ENCODE measurements at regions not wholly inside any gene's neighbourhood (a gene's known extent, or its start where the extent isn't known, plus 50 kb on each side); places are given as distances from the start of the nearest gene placed in this dataset.

DNA sequence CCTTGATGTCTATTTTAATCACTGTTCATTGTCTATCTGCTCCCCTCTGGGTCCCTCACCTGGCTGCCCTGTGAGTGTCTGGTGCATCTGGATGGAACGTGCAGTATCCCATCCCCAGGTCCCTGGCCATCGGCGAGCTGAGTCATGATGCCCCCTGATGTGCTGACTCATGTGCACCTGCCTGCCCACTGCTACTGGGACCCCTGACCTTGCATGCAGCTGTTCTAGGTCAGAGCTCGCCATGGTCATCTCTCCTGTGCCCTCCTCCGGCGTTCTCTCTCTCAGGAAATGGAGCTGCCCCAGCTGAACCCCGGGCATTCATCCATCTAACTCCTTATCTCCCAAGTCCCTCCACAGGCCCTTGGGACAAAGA is 516.2 kb upstream of the HS6ST1 start:
- H3K4me3 Mint-ChIP-seq (ENCODE audit: unreplicated experiment), result no peak overlapping the region
- Histone ChIP-seq H3K9me3 (no peaks in the 10 kb centered on the region), H3K36me3 (ENCODE audit: control insufficient read depth, insufficient read depth, low read length) (no peaks in the 10 kb centered on the region), H3K4me1 (no peaks in the 10 kb centered on the region), H3K27me3 (replicated peaks; ENCODE audit: control insufficient read depth, insufficient read depth, low read length) (no peaks in the 10 kb centered on the region; the same call in 1 of the 2 replicates), H3K4me3 (ENCODE audit: low read depth, low read length) (no peak overlapping the region)
- intact Hi-C loops (cut with micrococcal nuclease; ENCODE audit: unreplicated experiment), result no loop called here
- H3K27ac Mint-ChIP-seq (ENCODE audit: unreplicated experiment), result no peak overlapping the region
- DNase-seq, result no peak
- no TSS peak for BruUV-seq (replicated peaks)
- ChIA-PET POLR2A (no interaction called here), CTCF (no interaction called here)
- no peaks in the 10 kb centered on the region for H3K9me3 Mint-ChIP-seq (ENCODE audit: unreplicated experiment)
- no peaks in the 10 kb centered on the region for H3K36me3 Mint-ChIP-seq (ENCODE audit: insufficient read depth, unreplicated experiment)
- TF ChIP-seq, protein P1, sequence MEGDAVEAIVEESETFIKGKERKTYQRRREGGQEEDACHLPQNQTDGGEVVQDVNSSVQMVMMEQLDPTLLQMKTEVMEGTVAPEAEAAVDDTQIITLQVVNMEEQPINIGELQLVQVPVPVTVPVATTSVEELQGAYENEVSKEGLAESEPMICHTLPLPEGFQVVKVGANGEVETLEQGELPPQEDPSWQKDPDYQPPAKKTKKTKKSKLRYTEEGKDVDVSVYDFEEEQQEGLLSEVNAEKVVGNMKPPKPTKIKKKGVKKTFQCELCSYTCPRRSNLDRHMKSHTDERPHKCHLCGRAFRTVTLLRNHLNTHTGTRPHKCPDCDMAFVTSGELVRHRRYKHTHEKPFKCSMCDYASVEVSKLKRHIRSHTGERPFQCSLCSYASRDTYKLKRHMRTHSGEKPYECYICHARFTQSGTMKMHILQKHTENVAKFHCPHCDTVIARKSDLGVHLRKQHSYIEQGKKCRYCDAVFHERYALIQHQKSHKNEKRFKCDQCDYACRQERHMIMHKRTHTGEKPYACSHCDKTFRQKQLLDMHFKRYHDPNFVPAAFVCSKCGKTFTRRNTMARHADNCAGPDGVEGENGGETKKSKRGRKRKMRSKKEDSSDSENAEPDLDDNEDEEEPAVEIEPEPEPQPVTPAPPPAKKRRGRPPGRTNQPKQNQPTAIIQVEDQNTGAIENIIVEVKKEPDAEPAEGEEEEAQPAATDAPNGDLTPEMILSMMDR (IDR thresholded peaks at IDR 0.05; ENCODE audit: insufficient read depth in 1 of 2, low read depth in 1 of 2, low read length in 1 of 2, severe bottlenecking in 1 of 2, unreplicated experiment in 1 of 2), result no peak
- H3K27me3 Mint-ChIP-seq (ENCODE audit: insufficient read depth, unreplicated experiment), result peaks cover 22% of the 10 kb centered on the region
- H3K4me1 Mint-ChIP-seq (ENCODE audit: low read depth, unreplicated experiment), result no peaks in the 10 kb centered on the region

DNA sequence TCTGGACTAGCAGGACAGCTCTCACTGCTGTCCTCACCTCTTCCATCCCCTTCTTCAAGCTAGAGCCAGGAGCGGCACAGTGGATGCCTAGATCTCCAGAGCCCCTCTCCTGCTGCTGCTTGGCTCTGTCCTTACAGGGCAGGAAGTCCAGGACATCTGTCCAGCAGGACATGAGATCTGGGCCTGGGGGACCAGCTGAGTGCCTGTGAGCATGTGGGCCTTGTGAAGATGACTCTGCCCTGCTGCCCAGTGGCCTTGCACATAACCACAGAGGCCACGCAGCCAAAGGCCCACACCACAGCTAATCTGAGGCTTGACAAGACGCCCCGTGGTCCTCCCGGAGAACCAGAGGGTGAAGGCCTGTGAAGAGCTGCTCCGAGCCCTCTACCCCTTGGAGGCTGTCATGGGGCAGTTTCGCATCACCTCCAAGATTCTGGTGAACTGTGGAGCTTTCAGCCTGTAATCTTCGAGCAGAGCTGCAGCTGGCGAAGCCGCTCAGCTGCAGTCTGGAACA is 516.7 kb upstream of the HS6ST1 start:
- no peaks in the 10 kb centered on the region for H3K36me3 ChIP-seq (ENCODE audit: control insufficient read depth, insufficient read depth, low read length)
- ChIA-PET CTCF (no interaction called here), POLR2A (no interaction called here)
- intact Hi-C loops (cut with micrococcal nuclease; ENCODE audit: unreplicated experiment), result no loop called here
- Mint-ChIP-seq H3K27ac (ENCODE audit: unreplicated experiment) (no peak overlapping the region), H3K4me3 (ENCODE audit: unreplicated experiment) (no peak overlapping the region), H3K4me1 (ENCODE audit: low read depth, unreplicated experiment) (no peaks in the 10 kb centered on the region), H3K9me3 (ENCODE audit: unreplicated experiment) (no peaks in the 10 kb centered on the region), H3K27me3 (ENCODE audit: insufficient read depth, unreplicated experiment) (peaks cover 23% of the 10 kb centered on the region), H3K36me3 (ENCODE audit: insufficient read depth, unreplicated experiment) (no peaks in the 10 kb centered on the region)
- DNase-seq, result no peak
- TF ChIP-seq, protein P1 (IDR thresholded peaks at IDR 0.05; ENCODE audit: insufficient read depth in 1 of 2, low read depth in 1 of 2, low read length in 1 of 2, severe bottlenecking in 1 of 2, unreplicated experiment in 1 of 2), result no peak
- H3K27me3 ChIP-seq (replicated peaks; ENCODE audit: control insufficient read depth, insufficient read depth, low read length), result no peaks in the 10 kb centered on the region; the same call in 1 of the 2 replicates
- BruUV-seq (replicated peaks), result no TSS peak
- H3K9me3 ChIP-seq, result no peaks in the 10 kb centered on the region
- no peak overlapping the region for H3K4me3 ChIP-seq (ENCODE audit: low read depth, low read length)
- no peaks in the 10 kb centered on the region for H3K4me1 ChIP-seq

DNA sequence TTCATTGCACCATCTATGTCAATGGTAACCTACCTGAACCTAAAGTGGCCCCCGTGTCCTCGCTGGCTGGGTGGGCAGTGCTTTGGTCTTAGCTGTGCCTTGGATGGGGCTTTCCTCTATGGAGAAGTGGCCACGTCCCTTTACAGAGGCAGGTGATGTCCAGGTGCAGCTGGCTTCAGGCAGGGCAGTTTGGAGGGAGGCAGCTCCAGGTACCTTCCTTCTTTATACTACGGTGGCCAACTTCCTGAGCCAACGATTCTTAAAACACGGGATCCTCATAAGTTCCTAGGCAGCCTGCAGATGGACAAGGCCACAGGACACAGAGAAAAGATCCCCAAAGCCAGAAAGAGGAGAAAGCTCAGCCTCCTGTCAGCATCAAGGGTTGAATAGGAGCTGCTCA is 517.3 kb upstream of the HS6ST1 start:
- CTCF ChIA-PET, result no interaction called here
- Histone ChIP-seq H3K36me3 (ENCODE audit: control insufficient read depth, insufficient read depth, low read length) (no peaks in the 10 kb centered on the region), H3K4me1 (no peaks in the 10 kb centered on the region), H3K9me3 (no peaks in the 10 kb centered on the region), H3K27me3 (replicated peaks; ENCODE audit: control insufficient read depth, insufficient read depth, low read length) (no peaks in the 10 kb centered on the region; the same call in 1 of the 2 replicates), H3K4me3 (ENCODE audit: low read depth, low read length) (no peak overlapping the region)
- intact Hi-C loops (cut with micrococcal nuclease; ENCODE audit: unreplicated experiment), result no loop called here
- Mint-ChIP-seq H3K4me3 (ENCODE audit: unreplicated experiment) (no peak overlapping the region), H3K36me3 (ENCODE audit: insufficient read depth, unreplicated experiment) (no peaks in the 10 kb centered on the region), H3K27me3 (ENCODE audit: insufficient read depth, unreplicated experiment) (peaks cover 28% of the 10 kb centered on the region), H3K27ac (ENCODE audit: unreplicated experiment) (no peak overlapping the region), H3K4me1 (ENCODE audit: low read depth, unreplicated experiment) (no peaks in the 10 kb centered on the region), H3K9me3 (ENCODE audit: unreplicated experiment) (no peaks in the 10 kb centered on the region)
- DNase-seq, result no peak
- TF ChIP-seq, protein P1 (IDR thresholded peaks at IDR 0.05; ENCODE audit: insufficient read depth in 1 of 2, low read depth in 1 of 2, low read length in 1 of 2, severe bottlenecking in 1 of 2, unreplicated experiment in 1 of 2), result no peak
- BruUV-seq (replicated peaks), result no TSS peak
- POLR2A ChIA-PET, result no interaction called here

Measured in Caco-2 (cell line).